ENCODE measurements at regions not wholly inside any gene's neighbourhood (a gene's known extent, or its start where the extent isn't known, plus 50 kb on each side); places are given as distances from the start of the nearest gene placed in this dataset.

DNA sequence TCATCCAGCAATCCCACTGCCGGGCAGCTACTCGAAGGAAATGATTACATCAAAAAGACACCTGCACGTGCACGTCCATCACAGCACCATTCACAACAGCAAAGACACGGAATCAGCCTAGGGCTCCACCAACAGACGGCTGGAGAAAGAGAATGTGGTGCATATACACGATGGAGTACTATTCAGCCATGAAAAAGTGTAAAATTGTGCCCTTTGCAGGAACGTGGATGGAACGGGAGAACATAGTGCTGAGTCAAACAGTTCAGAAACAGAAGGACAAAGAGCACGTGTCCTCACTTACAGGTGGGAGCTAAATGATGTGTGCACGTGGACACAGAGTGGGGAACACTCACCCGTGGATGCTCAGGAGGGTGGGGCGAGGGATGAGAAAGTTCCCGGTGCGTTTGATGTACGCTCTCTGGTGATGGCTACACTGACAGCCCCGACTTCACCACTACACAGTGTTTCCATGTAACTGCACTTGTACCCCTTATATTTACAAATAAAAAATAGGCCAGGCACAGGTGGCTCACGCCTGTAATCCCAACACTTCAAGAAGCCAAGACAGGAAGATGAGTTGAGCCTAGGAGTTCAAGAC, 92.0 kb downstream of the PDGFA start:
- no peak overlapping the region for H3K4me3 ChIP-seq
- H3K4me1 ChIP-seq, result peaks cover 14% of the 10 kb centered on the region
- H3K27me3 ChIP-seq (ENCODE audit: low read depth), result peaks cover 31% of the 10 kb centered on the region
- H3K9me3 ChIP-seq (replicated peaks), result no peaks in the 10 kb centered on the region
- H3K36me3 ChIP-seq, result no peaks in the 10 kb centered on the region
- no peak overlapping the region for H3K27ac ChIP-seq (replicated peaks)
- DNase-seq, result no peak
- intact Hi-C loops (cut with micrococcal nuclease), result no loop called here
- TF ChIP-seq, protein P1, sequence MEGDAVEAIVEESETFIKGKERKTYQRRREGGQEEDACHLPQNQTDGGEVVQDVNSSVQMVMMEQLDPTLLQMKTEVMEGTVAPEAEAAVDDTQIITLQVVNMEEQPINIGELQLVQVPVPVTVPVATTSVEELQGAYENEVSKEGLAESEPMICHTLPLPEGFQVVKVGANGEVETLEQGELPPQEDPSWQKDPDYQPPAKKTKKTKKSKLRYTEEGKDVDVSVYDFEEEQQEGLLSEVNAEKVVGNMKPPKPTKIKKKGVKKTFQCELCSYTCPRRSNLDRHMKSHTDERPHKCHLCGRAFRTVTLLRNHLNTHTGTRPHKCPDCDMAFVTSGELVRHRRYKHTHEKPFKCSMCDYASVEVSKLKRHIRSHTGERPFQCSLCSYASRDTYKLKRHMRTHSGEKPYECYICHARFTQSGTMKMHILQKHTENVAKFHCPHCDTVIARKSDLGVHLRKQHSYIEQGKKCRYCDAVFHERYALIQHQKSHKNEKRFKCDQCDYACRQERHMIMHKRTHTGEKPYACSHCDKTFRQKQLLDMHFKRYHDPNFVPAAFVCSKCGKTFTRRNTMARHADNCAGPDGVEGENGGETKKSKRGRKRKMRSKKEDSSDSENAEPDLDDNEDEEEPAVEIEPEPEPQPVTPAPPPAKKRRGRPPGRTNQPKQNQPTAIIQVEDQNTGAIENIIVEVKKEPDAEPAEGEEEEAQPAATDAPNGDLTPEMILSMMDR (IDR thresholded peaks at IDR 0.05; ENCODE audit: borderline replicate concordance), result no peak

DNA sequence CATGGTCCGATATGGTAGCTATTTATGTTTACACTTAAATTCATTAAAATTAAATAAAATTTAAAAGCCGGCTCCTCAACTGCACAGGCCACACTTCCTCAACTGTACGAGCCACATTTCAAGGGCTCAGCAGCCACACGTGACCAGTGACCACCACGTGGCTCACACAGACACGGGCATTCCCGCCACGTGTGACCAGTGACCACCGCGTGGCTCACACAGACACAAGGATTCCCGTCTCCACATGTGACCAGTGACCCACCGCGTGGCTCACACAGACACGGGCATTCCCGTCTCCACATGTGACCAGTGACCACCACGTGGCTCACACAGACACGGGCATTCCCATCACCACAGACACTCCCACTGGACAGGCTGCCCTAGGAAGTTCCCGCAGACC, 91.3 kb downstream of the PDGFA start:
- no peak for DNase-seq
- TF ChIP-seq, protein P1 (IDR thresholded peaks at IDR 0.05; ENCODE audit: borderline replicate concordance), result no peak
- Histone ChIP-seq H3K4me1 (peaks cover 14% of the 10 kb centered on the region), H3K36me3 (no peaks in the 10 kb centered on the region), H3K27ac (replicated peaks) (no peak overlapping the region), H3K27me3 (ENCODE audit: low read depth) (peaks cover 31% of the 10 kb centered on the region), H3K9me3 (replicated peaks) (no peaks in the 10 kb centered on the region), H3K4me3 (no peak overlapping the region)
- intact Hi-C loops (cut with micrococcal nuclease), result no loop called here

DNA sequence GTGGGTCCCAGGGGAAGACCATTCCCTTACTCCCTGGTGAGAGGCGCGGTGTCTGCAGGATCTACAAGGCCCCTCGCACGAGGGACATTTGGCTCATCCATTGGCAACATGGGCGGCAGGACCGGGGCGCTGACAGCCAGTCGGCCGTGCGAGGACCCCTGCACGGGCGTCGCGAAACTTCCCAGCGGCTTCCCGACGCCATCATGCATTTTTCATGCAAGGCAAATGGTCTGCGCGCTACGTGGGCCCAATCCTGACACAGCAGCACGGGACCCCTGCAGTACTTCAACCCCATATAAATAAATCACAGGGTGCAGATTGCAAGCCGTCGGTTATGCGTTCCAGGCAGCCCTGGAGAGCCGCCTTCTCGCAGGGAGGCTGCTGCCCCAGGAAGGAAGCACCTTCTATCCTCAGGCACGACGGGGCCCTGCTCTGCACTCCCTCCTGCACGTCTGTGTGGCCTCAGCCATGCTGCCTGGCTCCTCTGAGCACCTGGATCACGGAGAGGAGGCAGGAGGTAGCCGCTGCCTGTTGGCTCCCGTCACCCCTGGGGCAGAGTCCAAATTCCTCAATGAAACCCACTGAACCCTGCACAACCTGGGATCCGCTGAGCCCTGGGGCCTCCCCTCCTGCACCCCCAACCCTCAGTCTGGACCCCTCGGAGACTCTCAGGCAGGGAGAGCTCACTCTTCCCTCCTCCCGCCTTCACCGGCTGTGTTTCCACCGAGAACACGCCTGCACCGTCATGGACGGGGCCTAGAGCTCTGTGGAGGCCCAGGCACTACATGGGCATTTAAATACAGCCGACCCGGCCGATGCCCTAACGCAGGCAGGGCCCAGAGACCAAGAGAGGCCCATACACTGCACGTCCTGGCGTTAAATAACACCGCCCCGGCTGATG, 90.5 kb downstream of the PDGFA start:
- H3K9me3 ChIP-seq (replicated peaks), result no peaks in the 10 kb centered on the region
- TF ChIP-seq, protein P1 (IDR thresholded peaks at IDR 0.05; ENCODE audit: borderline replicate concordance), result no peak
- no peaks in the 10 kb centered on the region for H3K36me3 ChIP-seq
- peaks cover 32% of the 10 kb centered on the region for H3K27me3 ChIP-seq (ENCODE audit: low read depth)
- H3K27ac ChIP-seq (replicated peaks), result no peak overlapping the region
- no peak for DNase-seq
- no peak overlapping the region for H3K4me3 ChIP-seq
- peaks cover 14% of the 10 kb centered on the region for H3K4me1 ChIP-seq
- intact Hi-C loops (cut with micrococcal nuclease), result no loop called here

DNA sequence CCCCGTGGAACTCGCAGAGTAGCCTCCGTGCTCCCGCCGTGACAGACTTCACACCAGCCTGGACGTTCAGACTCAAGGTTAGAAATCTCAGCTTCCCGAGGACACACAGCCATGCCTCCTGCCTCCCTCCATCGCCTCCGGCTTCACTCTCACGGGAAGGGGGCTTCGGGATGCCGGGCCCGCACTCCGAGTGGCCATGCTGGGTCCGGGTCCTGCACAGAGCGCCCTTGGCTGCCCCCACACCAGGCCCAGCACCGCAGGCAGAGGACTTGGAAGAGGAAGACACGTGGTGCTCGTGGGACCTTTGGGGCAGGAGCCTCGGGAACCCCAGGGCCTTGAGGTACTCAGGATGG, 89.8 kb downstream of the PDGFA start:
- intact Hi-C loops (cut with micrococcal nuclease), result no loop called here
- DNase-seq, result no peak
- Histone ChIP-seq H3K9me3 (replicated peaks) (no peaks in the 10 kb centered on the region), H3K27ac (replicated peaks) (no peak overlapping the region), H3K36me3 (no peaks in the 10 kb centered on the region), H3K4me1 (peaks cover 11% of the 10 kb centered on the region), H3K27me3 (ENCODE audit: low read depth) (peaks cover 28% of the 10 kb centered on the region), H3K4me3 (no peak overlapping the region)
- TF ChIP-seq, protein P1 (IDR thresholded peaks at IDR 0.05; ENCODE audit: borderline replicate concordance), result no peak

DNA sequence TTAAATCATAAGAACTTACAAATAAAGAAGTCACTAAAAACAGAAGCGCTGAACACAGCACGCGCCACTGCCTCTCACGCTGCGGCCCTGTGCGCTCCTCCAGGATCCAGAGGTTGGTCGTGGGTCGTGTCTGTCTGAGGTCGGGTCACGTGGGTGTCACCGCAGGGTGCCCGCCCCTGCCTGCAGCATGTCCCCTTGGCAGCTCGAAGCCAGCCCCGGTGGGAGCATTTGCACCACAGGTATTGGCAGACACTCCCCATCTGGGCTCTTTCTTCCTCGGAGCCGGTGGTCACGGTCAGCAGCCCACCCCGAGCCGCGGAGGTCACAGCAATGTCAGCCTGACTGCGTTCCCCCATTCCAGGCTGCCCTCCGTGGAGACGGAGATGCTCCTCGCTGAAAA, 88.6 kb downstream of the PDGFA start:
- Histone ChIP-seq H3K4me1 (peaks cover 3% of the 10 kb centered on the region), H3K27ac (replicated peaks) (no peak overlapping the region), H3K36me3 (no peaks in the 10 kb centered on the region), H3K4me3 (no peak overlapping the region), H3K9me3 (replicated peaks) (no peaks in the 10 kb centered on the region), H3K27me3 (ENCODE audit: low read depth) (peaks cover 32% of the 10 kb centered on the region)
- no peak for DNase-seq
- TF ChIP-seq, protein P1 (IDR thresholded peaks at IDR 0.05; ENCODE audit: borderline replicate concordance), result no peak
- intact Hi-C loops (cut with micrococcal nuclease), result no loop called here
